ENCODE measurements at regions not wholly inside any gene's neighbourhood (a gene's known extent, or its start where the extent isn't known, plus 50 kb on each side); places are given as distances from the start of the nearest gene placed in this dataset.

GRCh38 chr14:105856676-105857219, 330.4 kb downstream of the TMEM121 start:
- TF ChIP-seq CTCF (IDR thresholded peaks at IDR 0.05) (no peak), EZH2 (IDR thresholded peaks at IDR 0.05; ENCODE audit: borderline replicate concordance, insufficient read depth, low read depth, low read length, poor library complexity, severe bottlenecking) (no peak)
